Body of pancreas (tissue), 4 donors: ENCODE measurements at regions not wholly inside any gene's neighbourhood (a gene's known extent, or its start where the extent isn't known, plus 50 kb on each side); places are given as distances from the start of the nearest gene placed in this dataset.

Source experiments
- CTCF ChIP-seq, 7 experiments: fragments of 450-650 bp in 4 of 7; fragments of 200-600 bp in 3 of 7; sonication (generic) in 3 of 7; IDR thresholded peaks; one replicate each; pipeline ENCODE4 v1.5.1; 2016 to 2019; ENCODE audit warnings: antibody characterized with exemption in 7 of 7
- POLR2A ChIP-seq, 3 donors: fragments of 450-650 bp; IDR thresholded peaks; one replicate each; pipeline ENCODE4 v1.6.1; 2016; ENCODE audit warnings: antibody characterized with exemption in 3 of 3, mild to moderate bottlenecking in 2 of 3

- no peak for TF ChIP-seq POLR2A (IDR thresholded peaks at IDR 0.05)
- no peak for TF ChIP-seq CTCF (IDR thresholded peaks at IDR 0.05)
Observed at GRCh38 chr2:64914735-64915509, 74.3 kb upstream of the SLC1A4 start.
